GM12878 (cell line): ENCODE measurements at regions not wholly inside any gene's neighbourhood (a gene's known extent, or its start where the extent isn't known, plus 50 kb on each side); places are given as distances from the start of the nearest gene placed in this dataset.

Experiments used
- ATAC-seq: fragments of 200-7000 bp; cut with Tn5 transposase; 3 replicates; pipeline ENCODE4 v1.9.1; 2020; ENCODE audit warnings: mild to moderate bottlenecking, moderate library complexity
- BruUV-seq: library from RNA; stranded (reverse); fragments of 400-500 nt; replicated peaks from 2 replicates; lab custom pipeline; 2021; lab: Mats Ljungman, UMichigan
- CTCF ChIA-PET: fragments of 300-600 bp; sonication (Branson Sonifier 250); formaldehyde crosslinking; extraction: SDS; loops from one replicate; lab custom pipeline; 2021; ENCODE audit warnings: inconsistent platforms; lab: Yijun Ruan, JAX
- POLR2A ChIA-PET: fragments of 350-600 bp; formaldehyde crosslinking; extraction: SDS; loops from one replicate; lab custom pipeline; 2021; ENCODE audit warnings: inconsistent platforms; lab: Charles Lee
- RAD21 ChIA-PET: fragments of 300-600 bp; sonication (Branson Sonifier 250); formaldehyde crosslinking; loops from one replicate; lab custom pipeline; 2023; ENCODE audit warnings: antibody characterized with exemption; ENCODE audit not compliant: unreplicated experiment; lab: Charles Lee
- SMC1A ChIA-PET: fragments of 300-600 bp; sonication (Branson Sonifier 250); formaldehyde crosslinking; loops from one replicate; lab custom pipeline; 2023; ENCODE audit not compliant: unreplicated experiment, uncharacterized antibody; lab: Charles Lee
- DNase-seq: peaks from one replicate; pipeline ENCODE4 v3.0.0-alpha.2; 2011; ENCODE audit warnings: low read depth, low spot score
- FAIRE-seq: peaks from 3 replicates; lab custom pipeline; 2011; peaks lifted over from hg19 to GRCh38; lab: Jason Lieb, UNC
- H2AFZ ChIP-seq: 2 replicates; pipeline ENCODE4 v1.6.0; 2011; ENCODE audit warnings: low read depth, low read length, control low read depth; ENCODE audit not compliant: control insufficient read depth
- H3K27ac ChIP-seq: 2 replicates; pipeline ENCODE4 v1.5.1; 2011; ENCODE audit warnings: control low read depth; ENCODE audit not compliant: control insufficient read depth, insufficient read depth
- H3K27me3 ChIP-seq, 2 experiments: replicated peaks in 1 of 2; 2 replicates each; pipeline versions ENCODE4 v1.6.0 to v1.6.1; 2011; ENCODE audit warnings: low read length in 1 of 2; ENCODE audit not compliant: control insufficient read depth in 2 of 2, insufficient read depth in 2 of 2
- H3K36me3 ChIP-seq, 2 experiments: 2 replicates each; pipeline ENCODE4 v1.5.1; 2011; ENCODE audit warnings: low read length in 1 of 2; ENCODE audit not compliant: control insufficient read depth in 2 of 2, insufficient read depth in 2 of 2
- H3K4me1 ChIP-seq: 2 replicates; pipeline ENCODE4 v1.6.1; 2011; ENCODE audit warnings: mild to moderate bottlenecking, low read length, moderate library complexity, mixed read lengths; ENCODE audit not compliant: control insufficient read depth, insufficient read depth
- H3K4me2 ChIP-seq: 2 replicates; pipeline ENCODE4 v1.6.0; 2011; ENCODE audit warnings: control low read depth; ENCODE audit not compliant: control insufficient read depth, insufficient read depth
- H3K4me3 ChIP-seq: fragments of 200-600 bp; sonication (generic); 2 replicates; pipeline ENCODE4 v1.5.1; 2016
- H3K79me2 ChIP-seq: 2 replicates; pipeline ENCODE4 v1.6.0; 2011; ENCODE audit warnings: low read length; ENCODE audit not compliant: control insufficient read depth, insufficient read depth
- H3K9ac ChIP-seq: 2 replicates; pipeline ENCODE4 v1.8.0; 2011; ENCODE audit warnings: low read length, control low read depth, mixed read lengths; ENCODE audit not compliant: control insufficient read depth, insufficient read depth
- H3K9me3 ChIP-seq: replicated peaks from 3 replicates; pipeline ENCODE4 v1.5.1; 2011; ENCODE audit warnings: mild to moderate bottlenecking, low read length; ENCODE audit not compliant: control insufficient read depth, insufficient read depth
- H4K20me1 ChIP-seq: 2 replicates; pipeline ENCODE4 v1.6.0; 2011; ENCODE audit not compliant: control insufficient read depth, insufficient read depth
- CBX3 ChIP-seq: fragments of 200-600 bp; sonication (generic); IDR thresholded peaks from 2 replicates; pipeline ENCODE4 v1.6.1; 2016; ENCODE audit warnings: low read depth, borderline replicate concordance
- E2F8 ChIP-seq: fragments of 450-650 bp; IDR thresholded peaks from 2 replicates; pipeline ENCODE4 v1.6.1; 2018; ENCODE audit warnings: mild to moderate bottlenecking, low read depth, moderate library complexity; ENCODE audit not compliant: partially characterized antibody
- FOS ChIP-seq: IDR thresholded peaks from 3 replicates; pipeline ENCODE4 v1.6.1; 2011; ENCODE audit warnings: borderline replicate concordance; ENCODE audit not compliant: insufficient read length; ENCODE audit errors: extremely low read depth
- IRF3 ChIP-seq: fragments of 450-650 bp; IDR thresholded peaks from 2 replicates; pipeline ENCODE4 v1.6.1; 2014; ENCODE audit warnings: mild to moderate bottlenecking
- JUNB ChIP-seq: IDR thresholded peaks from 2 replicates; pipeline ENCODE4 v1.6.1; 2016; ENCODE audit warnings: antibody characterized with exemption, mild to moderate bottlenecking
- NFYA ChIP-seq: IDR thresholded peaks from 2 replicates; pipeline ENCODE4 v1.6.1; 2011; ENCODE audit warnings: low read depth, mild to moderate bottlenecking, low read length, improper control_type of control experiment, borderline replicate concordance
- NR2C1 ChIP-seq: fragments of 450-650 bp; IDR thresholded peaks from 2 replicates; pipeline ENCODE4 v1.6.1; 2017; ENCODE audit warnings: antibody characterized with exemption, mild to moderate bottlenecking, moderate library complexity
- RELA ChIP-seq: fragments of 450-650 bp; IDR thresholded peaks from 2 replicates; pipeline ENCODE4 v1.8.0; 2014; ENCODE audit warnings: borderline replicate concordance; ENCODE audit not compliant: partially characterized antibody
- REST ChIP-seq: IDR thresholded peaks from 2 replicates; pipeline ENCODE4 v1.6.1; 2012; ENCODE audit warnings: mild to moderate bottlenecking, low read depth, low read length
- TCF3 ChIP-seq: IDR thresholded peaks from 2 replicates; pipeline ENCODE4 v1.6.1; 2012; ENCODE audit warnings: low read depth, mild to moderate bottlenecking, low read length, borderline replicate concordance; ENCODE audit not compliant: insufficient read depth
- USF1 ChIP-seq: IDR thresholded peaks from 2 replicates; pipeline ENCODE4 v1.6.1; 2011; ENCODE audit warnings: borderline replicate concordance, low read depth, mild to moderate bottlenecking, moderate library complexity, mixed read lengths, low read length; ENCODE audit not compliant: insufficient read depth; ENCODE audit errors: extremely low read length
- ZBTB33 ChIP-seq: fragments of 450-650 bp; IDR thresholded peaks from 2 replicates; pipeline ENCODE4 v1.6.1; 2017; ENCODE audit warnings: mild to moderate bottlenecking
- ZNF24 ChIP-seq: fragments of 450-650 bp; IDR thresholded peaks from 2 replicates; pipeline ENCODE4 v1.6.1; 2017; ENCODE audit warnings: antibody characterized with exemption, mild to moderate bottlenecking
- in situ Hi-C: fragments of 300-500 bp; cut with MboI; formaldehyde crosslinking; loops from 9 replicates; pipeline ENCODE4 v1.14.3; 2018; ENCODE audit warnings: mixed read lengths
- intact Hi-C: fragments of 100-400 bp; cut with micrococcal nuclease; formaldehyde crosslinking; loops from one replicate; pipeline ENCODE4 v1.14.2; 2022; ENCODE audit not compliant: unreplicated experiment

- TF ChIP-seq ZBTB33 (no peak), TCF3 (no peak)
These were observed 378.3 kb upstream of the PCDH10 start (continued) for GRCh38 chr4:132770776-132771175.

- DNase-seq = no peak
- Histone ChIP-seq H3K4me1 (no peaks in the 10 kb centered on the region), H3K79me2 (no peaks in the 10 kb centered on the region), H3K27me3 (no peaks in the 10 kb centered on the region), H3K4me3 (no peak overlapping the region), H2AFZ (no peak overlapping the region), H3K36me3 (no peaks in the 10 kb centered on the region), H3K4me2 (no peak overlapping the region), H3K9ac (no peak overlapping the region), H3K27ac (no peak overlapping the region), H4K20me1 (no peaks in the 10 kb centered on the region), H3K9me3 (no peaks in the 10 kb centered on the region)
- intact Hi-C loops (no loop called here), in situ Hi-C loops (no loop called here)
- RAD21 ChIA-PET = interaction anchor here (1.1 kb wide), 1 partner anchor 102 kb away, joined by 3 read pairs; no protein-coding TSS in a partner anchor
- FAIRE-seq = no peak
- no peak for ATAC-seq
- CTCF ChIA-PET = no interaction called here
- no TSS peak for BruUV-seq
- SMC1A ChIA-PET = interaction anchor here (0.5 kb wide), 1 partner anchor 249 kb away, joined by 4 read pairs; no protein-coding TSS in a partner anchor
- POLR2A ChIA-PET = no interaction called here
- TF ChIP-seq CBX3 (no peak), NFYA (no peak), JUNB (no peak), REST (no peak), USF1 (no peak), IRF3 (no peak), FOS (no peak), E2F8 (no peak), NR2C1 (no peak), RELA (no peak), ZNF24 (no peak)
These were observed 356.8 kb upstream of the PCDH10 start for GRCh38 chr4:132792310-132792709.
